ENCODE measurements at regions not wholly inside any gene's neighbourhood (a gene's known extent, or its start where the extent isn't known, plus 50 kb on each side); places are given as distances from the start of the nearest gene placed in this dataset.

DNA sequence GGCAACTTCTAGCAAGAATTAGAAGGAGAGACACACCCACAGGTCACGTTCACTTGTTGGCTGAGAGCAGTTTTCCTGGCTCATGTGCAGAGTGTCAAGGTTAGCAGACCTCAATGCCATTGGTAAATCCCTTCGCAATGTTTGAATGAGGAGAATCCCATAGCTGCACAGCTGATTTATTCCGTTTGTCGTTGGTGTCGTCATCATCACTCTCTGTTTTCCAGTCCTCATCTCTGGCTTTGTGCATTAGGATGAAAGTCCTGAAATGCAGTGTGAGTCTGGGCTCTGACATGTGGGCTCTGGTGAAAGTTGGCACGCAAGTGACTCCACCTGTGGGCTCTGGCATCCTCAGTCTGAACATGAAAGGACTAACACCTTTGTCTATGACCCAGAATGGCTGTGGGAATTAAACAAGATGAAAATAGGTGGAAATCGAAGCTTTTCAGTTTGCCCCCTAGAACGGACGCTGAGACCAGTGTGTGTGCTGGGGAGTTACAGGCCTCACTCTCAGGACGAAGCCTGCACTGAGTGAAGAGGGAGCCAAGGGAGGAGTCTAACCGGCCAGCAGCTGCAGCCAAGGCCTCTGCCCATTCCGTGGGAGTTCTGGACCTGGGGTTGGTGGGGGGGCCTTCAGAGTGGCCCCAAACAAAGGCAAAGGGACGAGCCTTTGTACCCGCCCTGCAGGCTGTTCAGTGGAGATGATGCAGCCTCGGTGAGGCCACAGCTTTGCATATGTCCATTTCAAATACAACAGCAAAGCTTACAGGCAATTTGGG, 74.8 kb upstream of the ZNF516 start:
- no peak for DNase-seq

- no peak for DNase-seq
Measured at GRCh38 chr18:76568731-76569130, 73.7 kb upstream of the ZNF516 start.

DNA sequence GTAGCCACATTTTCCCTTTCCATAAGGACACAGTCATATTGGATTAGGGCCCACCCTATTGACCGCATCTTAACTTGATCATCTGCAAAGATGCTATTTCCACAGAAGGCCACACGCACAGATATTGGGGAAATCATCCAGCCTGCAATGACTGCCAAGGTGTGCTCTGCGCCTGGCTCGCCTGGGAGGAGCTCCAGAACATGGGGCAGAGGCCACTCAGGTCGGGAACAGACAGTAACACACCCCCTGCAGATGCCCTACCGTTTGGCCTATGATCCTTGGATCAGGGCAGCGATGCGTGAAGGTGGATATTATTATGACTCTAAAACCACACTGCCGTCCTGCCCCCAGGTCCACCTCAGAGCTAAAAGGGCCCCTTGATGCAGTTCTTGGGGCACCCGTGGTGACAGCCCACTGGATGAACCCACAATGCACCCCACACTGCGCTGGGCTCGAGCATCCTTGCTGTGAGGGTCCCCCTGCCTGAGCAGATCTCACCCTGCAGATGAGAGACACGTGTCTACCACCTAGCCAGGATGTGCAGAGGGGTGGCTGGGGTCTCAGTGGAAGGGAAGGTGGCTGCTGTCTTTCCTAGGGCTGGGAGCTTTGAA, 72.9 kb upstream of the ZNF516 start:
- DNase-seq: no peak

- no peak for DNase-seq
Measured at GRCh38 chr18:76566987-76567386, 71.9 kb upstream of the ZNF516 start.

- peak; percentile 5 for DNase-seq
Measured at GRCh38 chr18:76565238-76566173, 70.5 kb upstream of the ZNF516 start.

DNA sequence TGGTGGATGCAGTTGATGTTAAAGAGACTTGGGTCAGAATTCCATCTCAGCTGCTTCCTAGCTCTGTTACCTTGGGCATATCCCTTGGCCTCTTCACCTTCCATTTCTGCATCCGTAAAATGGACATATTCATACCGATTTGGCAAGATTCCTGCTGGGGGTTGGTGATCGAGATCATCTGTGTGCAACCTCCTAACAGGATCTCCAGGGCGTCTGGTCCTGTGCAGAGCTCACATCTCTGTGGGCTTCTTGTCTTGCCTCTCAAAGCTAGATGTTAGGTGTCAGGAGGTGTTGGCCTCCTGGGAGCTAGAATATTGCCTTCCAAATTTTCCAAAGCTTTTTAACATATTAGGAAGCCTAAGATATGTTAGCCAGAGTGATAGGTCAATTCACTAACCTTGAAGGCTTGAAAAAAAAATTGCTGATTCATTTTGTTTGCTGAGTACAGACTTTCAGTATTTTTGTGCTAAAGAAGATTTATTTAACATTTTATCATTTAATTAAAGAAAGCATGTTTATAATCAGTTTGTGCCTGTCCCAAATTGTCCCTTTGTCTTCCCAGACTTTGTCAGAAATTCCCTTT, 69.7 kb upstream of the ZNF516 start:
- no peak for DNase-seq

DNA sequence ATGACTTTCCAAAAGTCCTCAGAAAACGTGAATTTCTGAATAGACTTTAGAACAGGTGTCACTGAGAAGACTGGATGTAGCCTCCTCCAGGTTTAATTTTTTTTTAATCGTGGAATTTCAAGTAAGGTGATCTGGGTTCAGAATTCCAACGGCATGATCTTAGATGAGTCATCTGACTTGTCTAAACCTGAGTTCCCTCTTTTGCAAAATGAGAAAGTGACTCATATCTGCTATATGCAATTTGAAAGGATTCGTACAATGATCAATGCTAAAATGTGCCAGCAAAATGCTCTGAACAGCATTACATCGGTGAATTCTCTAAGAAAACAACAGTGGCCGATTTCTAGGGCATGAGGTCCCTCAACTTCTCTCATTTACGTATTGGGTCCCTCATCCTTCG, 69.1 kb upstream of the ZNF516 start:
- no peak for DNase-seq

- no peak for DNase-seq
Measured at GRCh38 chr18:76562286-76563122, 67.5 kb upstream of the ZNF516 start.

GRCh38 chr18:76558881-76559667, 64.0 kb upstream of the ZNF516 start:
- DNase-seq: no peak

GRCh38 chr18:76557026-76557575, 62.1 kb upstream of the ZNF516 start:
- DNase-seq: no peak

- DNase-seq: no peak
Measured at GRCh38 chr18:76554547-76555222, 59.6 kb upstream of the ZNF516 start.

DNA sequence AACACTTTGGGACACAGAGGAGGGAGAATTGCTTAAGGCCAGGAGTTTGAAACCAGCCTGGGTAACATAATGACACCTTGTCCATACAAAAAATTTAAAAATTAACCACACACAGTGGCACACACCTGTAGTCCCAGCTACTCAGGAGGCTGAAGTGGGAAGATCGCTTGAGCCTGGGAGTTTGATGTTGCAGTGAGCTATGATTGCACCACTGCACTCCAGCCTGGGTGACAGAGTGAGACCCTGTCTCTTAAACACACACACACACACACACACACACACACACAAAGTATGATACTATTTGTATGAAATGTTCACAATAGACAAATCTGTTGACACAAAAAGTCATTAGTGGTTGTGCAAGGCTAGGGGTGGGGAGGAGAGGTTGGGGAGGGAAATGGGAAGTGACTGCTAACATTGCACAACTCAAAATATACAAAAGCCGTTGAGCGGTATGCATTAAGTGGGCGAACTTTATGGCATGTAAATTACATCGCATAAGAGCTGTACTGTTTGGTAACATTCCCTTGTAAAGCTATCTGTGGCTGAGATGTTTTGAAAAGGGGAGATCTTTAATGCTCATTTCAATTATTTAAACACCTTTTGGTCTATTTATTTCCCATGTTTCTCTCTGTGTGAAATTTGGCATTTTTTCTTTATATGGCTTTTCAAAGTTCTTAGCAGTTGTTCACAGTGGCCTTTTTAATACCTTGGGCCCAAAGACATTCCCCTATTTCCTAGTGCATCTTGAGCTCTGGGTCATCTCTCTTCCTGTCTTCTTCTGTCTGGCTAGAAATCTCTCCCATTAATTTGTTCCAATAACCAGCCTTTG, 58.9 kb upstream of the ZNF516 start:
- DNase-seq: no peak

- no peak for DNase-seq
Measured at GRCh38 chr18:76548541-76548940, 53.5 kb upstream of the ZNF516 start.

DNA sequence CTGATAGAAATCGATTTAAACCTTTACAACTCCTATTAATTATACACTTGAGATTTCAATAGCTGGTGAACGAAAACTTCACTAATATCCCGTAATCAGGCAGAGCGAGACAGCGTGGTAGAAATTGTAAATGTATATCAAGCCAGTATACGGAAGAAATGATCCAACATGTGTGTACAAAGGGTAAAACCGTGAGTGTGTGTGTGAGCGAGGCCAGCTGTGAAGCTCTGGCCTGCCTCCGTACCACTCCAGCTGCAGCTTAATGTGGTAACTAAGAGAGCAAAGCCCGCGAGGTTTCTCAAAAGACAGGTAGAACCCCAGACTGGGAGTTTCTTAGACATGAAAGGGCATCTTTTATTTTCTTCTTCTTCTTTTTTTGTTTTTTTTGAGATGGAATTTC, 52.3 kb upstream of the ZNF516 start:
- no peak for DNase-seq

- no peak for DNase-seq
Measured at GRCh38 chr18:76546436-76546835, 51.4 kb upstream of the ZNF516 start.

DNA sequence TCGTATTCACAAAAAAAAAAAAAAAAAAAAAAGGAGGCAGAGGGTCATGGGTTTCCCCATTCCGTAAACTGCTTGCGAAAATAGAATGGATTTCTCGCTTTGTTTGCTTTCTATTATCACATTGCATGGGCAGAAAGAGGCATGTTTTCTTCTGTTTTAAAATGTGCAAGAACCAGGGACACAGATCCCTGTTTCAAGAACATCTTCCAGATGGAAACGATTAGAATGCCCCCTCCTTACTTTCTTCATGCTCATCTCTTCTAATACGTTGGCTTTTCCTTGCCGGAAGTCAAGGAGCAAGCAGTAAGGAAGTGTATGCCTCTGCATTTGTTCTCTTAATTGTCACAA, 51.0 kb upstream of the ZNF516 start:
- DNase-seq: no peak

GRCh38 chr18:76545433-76546087, 50.5 kb upstream of the ZNF516 start:
- DNase-seq: no peak

- no peak for DNase-seq
Measured at GRCh38 chr18:76544511-76545345, 49.7 kb upstream of the ZNF516 start.
